GM23248 (cell line): ENCODE measurements at regions not wholly inside any gene's neighbourhood (a gene's known extent, or its start where the extent isn't known, plus 50 kb on each side); places are given as distances from the start of the nearest gene placed in this dataset.

ENCODE experiments used
- DNase-seq: peaks from one replicate; pipeline ENCODE4 v3.0.0-alpha.2; 2015
- H2AFZ ChIP-seq: fragments of 200-600 bp; sonication (generic); 2 replicates; pipeline ENCODE4 v1.6.1; 2016; ENCODE audit warnings: antibody characterized with exemption
- H3F3A ChIP-seq: fragments of 200-600 bp; sonication (generic); 2 replicates; pipeline ENCODE4 v1.6.1; 2016; ENCODE audit warnings: mild to moderate bottlenecking, antibody characterized with exemption, mixed run types; ENCODE audit not compliant: insufficient read depth
- H3K27ac ChIP-seq: fragments of 200-600 bp; sonication (generic); 2 replicates; pipeline ENCODE4 v1.5.1; 2016; ENCODE audit warnings: mild to moderate bottlenecking
- H3K27me3 ChIP-seq: fragments of 200-600 bp; sonication (generic); replicated peaks from 2 replicates; pipeline ENCODE4 v1.6.1; 2016; ENCODE audit warnings: mild to moderate bottlenecking; ENCODE audit not compliant: insufficient read depth
- H3K36me3 ChIP-seq: fragments of 200-600 bp; sonication (generic); 2 replicates; pipeline ENCODE4 v1.6.1; 2016; ENCODE audit warnings: low read depth, mild to moderate bottlenecking
- H3K4me1 ChIP-seq: fragments of 200-600 bp; sonication (generic); 2 replicates; pipeline ENCODE4 v1.6.1; 2016; ENCODE audit warnings: mild to moderate bottlenecking; ENCODE audit not compliant: insufficient read depth
- H3K4me2 ChIP-seq: fragments of 200-600 bp; sonication (generic); one replicate; pipeline ENCODE4 v1.6.1; 2016; ENCODE audit warnings: mild to moderate bottlenecking; ENCODE audit not compliant: unreplicated experiment
- H3K4me3 ChIP-seq: fragments of 200-600 bp; sonication (generic); 2 replicates; pipeline ENCODE4 v1.5.1; 2016; ENCODE audit warnings: mild to moderate bottlenecking
- H3K79me2 ChIP-seq: fragments of 200-600 bp; sonication (generic); 2 replicates; pipeline ENCODE4 v1.6.1; 2016; ENCODE audit warnings: mild to moderate bottlenecking; ENCODE audit not compliant: insufficient read depth
- H3K9ac ChIP-seq: fragments of 200-600 bp; sonication (generic); 2 replicates; pipeline ENCODE4 v1.6.1; 2016; ENCODE audit warnings: mild to moderate bottlenecking
- H3K9me2 ChIP-seq: fragments of 200-600 bp; sonication (generic); 2 replicates; pipeline ENCODE4 v1.6.1; 2016; ENCODE audit warnings: mixed run types, mild to moderate bottlenecking, moderate library complexity; ENCODE audit not compliant: insufficient read depth
- H3K9me3 ChIP-seq: fragments of 200-600 bp; sonication (generic); one replicate; pipeline ENCODE4 v1.6.1; 2017; ENCODE audit warnings: low read depth
- H4K20me1 ChIP-seq: fragments of 200-600 bp; sonication (generic); 2 replicates; pipeline ENCODE4 v1.6.0; 2016; ENCODE audit not compliant: insufficient read depth
- EZH2 ChIP-seq: fragments of 200-600 bp; sonication (generic); IDR thresholded peaks from 2 replicates; pipeline ENCODE4 v1.6.1; 2018; ENCODE audit warnings: antibody characterized with exemption, mild to moderate bottlenecking; ENCODE audit not compliant: insufficient read depth, poor library complexity, severe bottlenecking
- EZH2phosphoT487 ChIP-seq: fragments of 200-600 bp; sonication (generic); IDR thresholded peaks from 2 replicates; pipeline ENCODE4 v1.6.1; 2018; ENCODE audit warnings: antibody characterized with exemption, moderate library complexity, mild to moderate bottlenecking, low read depth; ENCODE audit not compliant: insufficient read depth
- WGBS, 2 experiments: methylation state at CpG; one replicate each; pipeline ENCODE4 v1.1.6; 2015 to 2017; ENCODE audit warnings: low lambda C conversion rate in 2 of 2, low coverage in 1 of 2; ENCODE audit errors: missing lambda C conversion rate in 2 of 2; 5-methylcytosine and 5-hydroxymethylcytosine counted together
- in situ Hi-C: fragments of 300-500 bp; cut with MboI; formaldehyde crosslinking; loops from 2 replicates; pipeline ENCODE4 v1.15.0; 2020

DNA sequence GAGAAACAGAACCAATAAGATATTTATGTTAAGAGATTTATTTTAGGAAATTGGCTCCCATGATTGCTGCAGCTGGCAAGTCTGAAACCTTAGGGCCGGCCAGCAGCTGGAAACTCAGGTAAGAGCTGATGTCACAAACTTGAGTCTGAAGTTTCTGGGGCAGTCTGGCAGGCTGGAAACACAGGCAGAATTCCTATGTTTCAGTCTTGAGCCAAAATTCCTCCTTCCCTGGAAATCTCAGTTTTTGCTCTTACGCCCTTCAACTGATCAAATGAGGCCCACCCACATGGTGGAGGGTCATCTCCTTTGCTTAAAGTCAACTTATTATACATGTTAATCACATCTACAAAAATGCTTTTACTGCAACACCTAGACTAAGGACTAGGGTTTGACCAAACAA lies 184.1 kb downstream of the SOD2 start:
- Histone ChIP-seq H3K4me1 (no peaks in the 10 kb centered on the region), H3K4me2 (no peak overlapping the region), H3K27ac (no peak overlapping the region), H3K9me3 (no peaks in the 10 kb centered on the region), H3K4me3 (no peak overlapping the region), H3K27me3 (no peaks in the 10 kb centered on the region), H4K20me1 (no peaks in the 10 kb centered on the region), H3K9me2 (no peaks in the 10 kb centered on the region), H3K79me2 (no peaks in the 10 kb centered on the region), H3K36me3 (no peaks in the 10 kb centered on the region), H3F3A (no peaks in the 10 kb centered on the region), H2AFZ (no peak overlapping the region), H3K9ac (no peak overlapping the region)
- DNase-seq, result no peak
- in situ Hi-C loops, result no loop called here
- TF ChIP-seq EZH2phosphoT487 (no peak), EZH2 (no peak)
- 87% methylated on average over 2 of the region's 2 CpGs for WGBS, 2 experiments

DNA sequence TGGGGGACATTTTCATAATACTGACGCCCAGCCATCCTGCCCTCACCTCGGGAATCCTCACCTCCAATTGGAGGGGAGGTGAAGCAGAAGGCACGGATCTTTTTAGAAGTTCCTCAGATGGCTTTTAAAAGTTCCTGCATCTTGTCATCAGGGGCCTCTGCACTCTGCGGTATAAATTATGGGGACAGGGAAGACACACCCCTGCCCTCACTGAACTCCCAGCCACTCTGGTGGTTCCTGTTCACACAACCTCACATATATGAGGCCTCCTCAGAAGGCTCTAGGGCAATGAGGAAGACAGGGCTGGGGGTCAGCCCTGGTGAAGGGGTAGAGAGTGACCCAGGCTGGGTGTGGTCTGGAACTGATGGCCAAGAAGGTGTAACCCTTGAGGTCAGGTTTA lies 187.0 kb downstream of the SOD2 start:
- TF ChIP-seq EZH2, result no peak
- no peak for TF ChIP-seq EZH2phosphoT487
- no peaks in the 10 kb centered on the region for H3K79me2 ChIP-seq
- H3K27ac ChIP-seq, result no peak overlapping the region
- no peaks in the 10 kb centered on the region for H3F3A ChIP-seq
- no peak overlapping the region for H3K9ac ChIP-seq
- no peaks in the 10 kb centered on the region for H3K36me3 ChIP-seq
- no peak overlapping the region for H3K4me3 ChIP-seq
- in situ Hi-C loops, result no loop called here
- H2AFZ ChIP-seq, result no peak overlapping the region
- no peak overlapping the region for H3K4me2 ChIP-seq
- H3K9me2 ChIP-seq, result no peaks in the 10 kb centered on the region
- WGBS, 2 experiments, result 20 to 28% methylated on average over 4 of the region's 4 CpGs
- no peaks in the 10 kb centered on the region for H3K27me3 ChIP-seq
- H3K4me1 ChIP-seq, result no peaks in the 10 kb centered on the region
- no peak for DNase-seq
- H3K9me3 ChIP-seq, result no peaks in the 10 kb centered on the region
- no peaks in the 10 kb centered on the region for H4K20me1 ChIP-seq

DNA sequence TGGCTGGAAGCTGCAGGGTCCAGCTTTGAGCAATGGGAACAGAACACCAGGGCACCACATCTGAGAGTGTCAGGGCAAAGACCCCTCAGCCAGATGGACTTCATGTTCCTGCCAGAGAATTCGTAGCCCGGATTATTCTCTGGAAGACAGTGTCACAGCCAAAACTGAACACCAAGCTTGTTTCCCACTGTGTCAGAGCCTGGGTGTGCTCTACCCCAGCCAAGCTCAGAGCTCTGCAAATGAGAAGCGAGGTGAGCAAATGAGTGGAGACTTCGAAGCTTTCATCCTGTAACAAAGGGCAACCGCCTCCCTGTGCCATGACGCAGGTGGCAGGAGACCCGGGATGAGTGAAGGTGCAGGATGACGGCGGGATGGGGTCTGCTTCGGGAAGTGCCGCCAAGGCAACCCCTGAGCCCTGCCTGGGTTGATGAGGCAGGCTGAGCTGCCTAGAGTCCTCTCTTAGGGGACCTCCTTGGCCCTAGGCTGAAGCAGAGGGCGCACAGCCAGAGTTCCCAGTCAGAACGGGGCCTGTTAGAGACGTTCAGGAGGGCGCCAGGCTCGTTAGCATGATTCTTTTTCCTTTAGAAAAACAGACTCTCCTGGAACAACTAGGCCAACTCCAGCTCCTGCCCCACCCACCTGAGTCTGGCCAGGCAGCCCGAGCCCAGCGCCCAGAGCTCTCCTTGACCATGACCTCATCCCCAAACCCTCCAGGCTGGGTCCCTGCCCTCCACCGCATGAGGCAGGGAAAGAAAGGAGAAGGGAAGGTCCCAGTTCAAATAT lies 187.7 kb downstream of the SOD2 start:
- Histone ChIP-seq H3F3A (no peaks in the 10 kb centered on the region), H3K36me3 (no peaks in the 10 kb centered on the region), H3K9me3 (no peaks in the 10 kb centered on the region), H4K20me1 (no peaks in the 10 kb centered on the region), H3K27me3 (no peaks in the 10 kb centered on the region), H3K79me2 (no peaks in the 10 kb centered on the region), H3K9me2 (no peaks in the 10 kb centered on the region), H3K4me3 (no peak overlapping the region), H3K4me1 (no peaks in the 10 kb centered on the region), H3K4me2 (no peak overlapping the region), H3K27ac (no peak overlapping the region), H2AFZ (no peak overlapping the region), H3K9ac (no peak overlapping the region)
- no peak for DNase-seq
- in situ Hi-C loops, result no loop called here
- TF ChIP-seq EZH2 (no peak), EZH2phosphoT487 (no peak)
- 42 to 43% methylated on average over 19 of the region's 19 CpGs for WGBS, 2 experiments

DNA sequence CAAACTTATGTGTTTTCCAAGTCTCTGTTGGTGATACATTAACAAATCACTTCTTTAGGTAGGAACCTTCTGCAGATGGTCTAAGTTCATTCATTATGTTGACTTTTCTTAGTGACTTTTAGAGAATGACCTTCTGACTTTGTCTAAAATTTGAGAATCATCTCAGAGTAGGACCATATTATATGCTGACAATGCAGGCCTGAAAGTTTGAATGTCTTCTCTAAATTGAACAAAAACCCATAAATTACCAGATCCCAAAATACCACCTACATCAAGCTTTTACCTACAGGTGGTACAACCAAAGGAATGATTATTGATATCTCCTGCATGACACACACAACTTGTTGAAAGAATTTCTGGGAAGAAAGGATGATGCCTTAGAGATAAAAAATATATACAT lies 191.5 kb downstream of the SOD2 start:
- in situ Hi-C loops, result no loop called here
- Histone ChIP-seq H4K20me1 (no peaks in the 10 kb centered on the region), H3K27me3 (no peaks in the 10 kb centered on the region), H3K9me3 (peaks cover 5% of the 10 kb centered on the region), H3F3A (no peaks in the 10 kb centered on the region), H3K79me2 (no peaks in the 10 kb centered on the region), H3K9me2 (no peaks in the 10 kb centered on the region), H3K36me3 (no peaks in the 10 kb centered on the region), H3K9ac (no peak overlapping the region), H3K4me1 (no peaks in the 10 kb centered on the region), H2AFZ (no peak overlapping the region), H3K4me2 (no peak overlapping the region), H3K4me3 (no peak overlapping the region), H3K27ac (no peak overlapping the region)
- no peak for DNase-seq
- TF ChIP-seq EZH2phosphoT487, result no peak
- no peak for TF ChIP-seq EZH2

DNA sequence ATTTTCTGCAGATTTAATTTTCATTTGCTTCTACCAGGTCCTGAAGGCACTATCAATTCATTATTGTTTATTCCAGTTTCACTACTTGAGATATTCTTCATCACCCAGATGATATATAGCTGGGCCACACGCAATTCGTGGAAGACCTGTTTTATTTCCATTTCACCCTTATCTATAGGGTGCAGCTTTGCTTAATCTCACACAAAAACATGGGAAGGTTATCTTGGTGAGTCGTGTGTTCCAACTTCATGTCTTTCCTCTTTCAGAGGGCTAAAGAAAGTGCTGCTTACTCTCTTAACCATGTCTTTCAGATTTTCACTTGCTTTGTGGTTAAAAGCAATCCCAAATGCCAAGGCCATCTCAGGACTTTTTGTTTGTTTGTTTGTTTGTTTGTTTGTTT lies 194.0 kb downstream of the SOD2 start:
- no peak for DNase-seq
- 43% methylated on average over 3 of the region's 3 CpGs for WGBS, 2 experiments
- Histone ChIP-seq H3K9me2 (no peaks in the 10 kb centered on the region), H3K9ac (no peak overlapping the region), H3K4me3 (no peak overlapping the region), H3K27me3 (no peaks in the 10 kb centered on the region), H3F3A (no peaks in the 10 kb centered on the region), H3K79me2 (no peaks in the 10 kb centered on the region), H3K36me3 (no peaks in the 10 kb centered on the region), H4K20me1 (no peaks in the 10 kb centered on the region), H3K4me1 (no peaks in the 10 kb centered on the region), H3K9me3 (peaks cover 5% of the 10 kb centered on the region), H2AFZ (no peak overlapping the region), H3K27ac (no peak overlapping the region), H3K4me2 (no peak overlapping the region)
- in situ Hi-C loops, result no loop called here
- TF ChIP-seq EZH2 (no peak), EZH2phosphoT487 (no peak)
